Central memory CD8-positive, alpha-beta T cell (primary cell): ENCODE measurements at regions not wholly inside any gene's neighbourhood (a gene's known extent, or its start where the extent isn't known, plus 50 kb on each side); places are given as distances from the start of the nearest gene placed in this dataset.

Experiments
- ATAC-seq: fragments of 150-1000 bp; cut with Tn5 transposase; replicated peaks from 2 replicates; pipeline ENCODE4 v1.10.0; 2022; ENCODE audit warnings: mild to moderate bottlenecking, moderate FRiP score, moderate number of reproducible peaks; ENCODE audit not compliant: poor library complexity, severe bottlenecking; ENCODE audit errors: extremely low read depth
- DNase-seq, 2 donors: peaks; one replicate each; pipeline ENCODE4 v3.0.0; 2021; ENCODE audit warnings: low spot score in 2 of 2
- H3K27ac Mint-ChIP-seq: one replicate; pipeline ENCODE4 v1.8.0; 2022; ENCODE audit warnings: low read depth, mild to moderate bottlenecking, moderate library complexity, mixed read lengths
- H3K27me3 Mint-ChIP-seq: one replicate; pipeline ENCODE4 v1.8.0; 2022; ENCODE audit warnings: mixed read lengths
- H3K36me3 Mint-ChIP-seq: one replicate; pipeline ENCODE4 v1.8.0; 2022; ENCODE audit warnings: mild to moderate bottlenecking, moderate library complexity, mixed read lengths; ENCODE audit not compliant: insufficient read depth
- H3K4me1 Mint-ChIP-seq: one replicate; pipeline ENCODE4 v1.8.0; 2022; ENCODE audit warnings: mixed read lengths
- H3K4me3 Mint-ChIP-seq: one replicate; pipeline ENCODE4 v1.8.0; 2022; ENCODE audit warnings: mild to moderate bottlenecking, moderate library complexity, mixed read lengths
- H3K9me3 Mint-ChIP-seq: one replicate; pipeline ENCODE4 v1.8.0; 2022; ENCODE audit warnings: mixed read lengths

DNA sequence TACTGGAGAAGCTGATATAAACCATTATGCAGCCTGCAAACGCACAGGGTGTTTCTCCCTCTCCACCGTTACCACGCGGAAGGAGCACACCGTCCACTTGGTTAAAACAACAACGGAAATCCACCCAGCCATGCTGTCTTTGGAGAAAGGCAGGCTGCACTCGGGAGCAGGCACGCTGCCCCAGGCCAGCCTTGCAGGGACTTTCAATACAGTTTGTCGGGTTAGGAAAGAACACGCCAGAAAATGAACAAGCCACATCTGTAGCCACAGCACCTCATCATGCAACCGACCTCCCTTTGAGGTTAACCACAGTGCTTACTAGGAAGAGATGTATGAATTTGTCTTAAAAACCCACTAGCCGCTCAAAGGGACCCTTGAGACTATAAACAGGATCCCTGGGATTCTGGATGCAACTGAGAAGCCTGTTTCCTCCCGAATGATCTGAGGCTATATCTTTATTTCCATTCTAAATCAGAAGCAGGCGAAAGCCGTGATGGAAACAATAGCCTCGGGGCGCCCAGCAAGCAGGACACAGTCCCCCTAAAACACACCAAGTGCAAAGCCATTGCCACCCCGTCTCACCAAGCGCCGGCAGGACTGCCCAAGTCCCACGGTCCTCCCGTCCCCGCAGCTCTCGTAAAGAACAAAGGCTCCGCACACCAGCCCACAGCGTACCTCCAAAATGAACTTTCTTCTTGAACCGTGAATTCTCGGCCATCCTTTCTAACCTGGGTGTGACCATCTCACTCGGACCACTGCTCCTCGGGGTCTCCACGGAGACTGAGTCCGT is 318.9 kb downstream of the CTTN start:
- no peak for DNase-seq
- no peak for ATAC-seq
- no peak overlapping the region for H3K27ac Mint-ChIP-seq

DNA sequence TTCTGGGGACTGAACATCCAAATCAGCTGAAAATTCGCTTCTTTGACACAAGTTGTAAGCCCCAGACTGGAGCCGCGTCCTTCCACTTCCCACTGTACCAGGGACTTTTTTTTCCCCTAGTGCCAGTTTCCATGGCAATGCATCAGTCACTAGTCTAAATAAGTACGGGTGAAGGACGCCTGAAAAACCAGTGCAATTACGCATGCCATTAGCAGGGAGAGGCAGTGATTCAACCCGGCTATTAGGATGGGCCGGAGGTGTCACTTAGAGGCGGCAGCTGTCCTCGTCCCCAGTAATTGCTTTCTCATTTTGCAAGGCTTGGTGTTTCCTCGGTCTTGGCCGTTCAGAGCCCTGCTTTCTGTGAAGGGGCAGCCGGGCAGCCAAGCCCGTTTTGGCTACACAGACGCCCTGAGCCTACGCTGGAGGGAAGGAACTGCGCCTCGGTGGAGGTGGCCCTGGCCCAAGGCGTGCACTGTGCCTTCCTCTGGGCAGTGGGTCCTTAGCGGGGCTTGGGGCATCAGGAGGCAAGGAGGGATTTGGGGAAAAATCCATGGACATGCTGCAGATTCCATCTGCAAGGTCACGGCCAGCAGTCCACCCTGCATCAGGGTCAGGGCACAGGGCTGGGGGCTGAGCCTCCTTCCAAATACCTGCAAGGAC is 319.7 kb downstream of the CTTN start:
- no peak for DNase-seq
- Mint-ChIP-seq H3K27me3 (peaks cover 15% of the 10 kb centered on the region), H3K9me3 (no peaks in the 10 kb centered on the region), H3K4me1 (no peaks in the 10 kb centered on the region), H3K36me3 (no peaks in the 10 kb centered on the region), H3K4me3 (no peak overlapping the region), H3K27ac (no peak overlapping the region)
- ATAC-seq, result no peak

More for the DNA sequence above, 318.9 kb downstream of the CTTN start:
- Mint-ChIP-seq H3K4me3 (no peak overlapping the region), H3K9me3 (no peaks in the 10 kb centered on the region), H3K36me3 (no peaks in the 10 kb centered on the region), H3K4me1 (no peaks in the 10 kb centered on the region), H3K27me3 (peaks cover 20% of the 10 kb centered on the region)

GRCh38 chr11:70719516-70719915 is 321.2 kb downstream of the CTTN start:
- no peak for ATAC-seq
- Mint-ChIP-seq H3K9me3 (no peaks in the 10 kb centered on the region), H3K4me3 (no peak overlapping the region), H3K36me3 (no peaks in the 10 kb centered on the region), H3K4me1 (no peaks in the 10 kb centered on the region), H3K27ac (no peak overlapping the region), H3K27me3 (peaks cover 6% of the 10 kb centered on the region)
- no peak for DNase-seq

DNA sequence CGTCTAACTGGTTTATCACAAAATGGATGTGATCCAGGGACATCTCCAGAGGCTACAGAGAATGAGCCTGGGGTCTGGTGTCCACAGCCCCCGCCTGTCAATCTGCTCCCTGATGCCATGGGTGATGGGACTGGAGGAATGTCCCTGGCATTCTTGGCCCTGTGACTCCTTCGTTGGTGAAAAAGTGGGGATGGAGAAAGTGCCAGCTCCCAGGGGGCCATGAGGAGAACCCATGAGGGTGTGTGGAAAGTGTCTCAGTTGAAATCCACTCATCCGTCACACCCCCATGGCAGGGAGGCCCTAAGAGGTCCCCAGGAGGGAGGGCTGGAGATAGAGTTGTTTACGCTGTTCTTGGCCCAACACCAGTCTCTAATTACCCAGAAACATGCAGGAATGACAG is 322.0 kb downstream of the CTTN start:
- H3K27ac Mint-ChIP-seq, result no peak overlapping the region
- H3K27me3 Mint-ChIP-seq, result no peaks in the 10 kb centered on the region
- H3K4me1 Mint-ChIP-seq, result no peaks in the 10 kb centered on the region
- no peaks in the 10 kb centered on the region for H3K9me3 Mint-ChIP-seq
- no peak for ATAC-seq
- no peak overlapping the region for H3K4me3 Mint-ChIP-seq
- H3K36me3 Mint-ChIP-seq, result no peaks in the 10 kb centered on the region
- no peak for DNase-seq

DNA sequence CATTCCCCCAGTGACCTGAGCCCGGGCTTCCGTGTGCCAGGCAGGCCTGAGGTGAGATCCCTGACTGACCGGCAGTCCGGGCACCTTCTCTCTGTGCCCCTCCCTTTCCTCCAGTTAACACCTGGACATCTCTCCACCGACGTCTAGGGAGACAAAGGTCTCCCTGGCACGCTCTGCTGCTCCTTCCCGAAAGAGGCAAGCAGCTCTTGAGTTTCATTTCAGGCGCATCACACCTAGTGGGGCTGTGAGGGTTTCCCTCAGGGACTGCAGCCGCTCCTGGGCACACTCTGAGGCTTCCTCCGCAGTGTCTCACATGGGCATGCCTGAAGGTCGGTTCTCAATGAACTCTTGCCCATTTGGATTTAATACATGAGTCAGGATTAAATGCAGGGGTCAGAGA is 322.7 kb downstream of the CTTN start:
- H3K4me3 Mint-ChIP-seq, result no peak overlapping the region
- ATAC-seq, result no peak
- DNase-seq, result no peak
- no peak overlapping the region for H3K27ac Mint-ChIP-seq
- H3K9me3 Mint-ChIP-seq, result no peaks in the 10 kb centered on the region
- H3K4me1 Mint-ChIP-seq, result no peaks in the 10 kb centered on the region
- no peaks in the 10 kb centered on the region for H3K27me3 Mint-ChIP-seq
- H3K36me3 Mint-ChIP-seq, result no peaks in the 10 kb centered on the region

GRCh38 chr11:70725278-70725677 is 326.9 kb downstream of the CTTN start:
- H3K27me3 Mint-ChIP-seq, result no peaks in the 10 kb centered on the region
- H3K36me3 Mint-ChIP-seq, result no peaks in the 10 kb centered on the region
- no peaks in the 10 kb centered on the region for H3K4me1 Mint-ChIP-seq
- ATAC-seq (no peak), DNase-seq (no peak)
- no peaks in the 10 kb centered on the region for H3K9me3 Mint-ChIP-seq
- no peak overlapping the region for H3K27ac Mint-ChIP-seq
- H3K4me3 Mint-ChIP-seq, result no peak overlapping the region

DNA sequence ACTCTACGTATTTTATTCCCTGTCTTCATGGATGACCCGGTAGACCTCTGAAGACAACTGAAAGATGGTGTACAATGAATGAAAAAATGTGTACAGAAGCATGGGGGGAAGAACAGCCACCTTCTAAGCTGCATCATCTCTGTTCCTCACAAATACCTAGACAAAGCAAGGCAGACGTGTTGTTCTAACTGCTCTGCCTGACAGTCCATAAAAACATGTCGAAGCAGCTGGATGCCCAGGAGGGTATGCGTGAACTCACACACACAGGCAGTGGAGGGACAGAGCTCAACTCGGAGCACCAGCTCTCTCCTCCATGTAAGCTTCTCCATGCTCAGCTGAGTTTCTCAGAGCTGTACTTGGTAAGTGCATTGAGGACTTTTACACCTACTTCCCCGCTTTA is 327.4 kb downstream of the CTTN start:
- H3K36me3 Mint-ChIP-seq, result no peaks in the 10 kb centered on the region

DNA sequence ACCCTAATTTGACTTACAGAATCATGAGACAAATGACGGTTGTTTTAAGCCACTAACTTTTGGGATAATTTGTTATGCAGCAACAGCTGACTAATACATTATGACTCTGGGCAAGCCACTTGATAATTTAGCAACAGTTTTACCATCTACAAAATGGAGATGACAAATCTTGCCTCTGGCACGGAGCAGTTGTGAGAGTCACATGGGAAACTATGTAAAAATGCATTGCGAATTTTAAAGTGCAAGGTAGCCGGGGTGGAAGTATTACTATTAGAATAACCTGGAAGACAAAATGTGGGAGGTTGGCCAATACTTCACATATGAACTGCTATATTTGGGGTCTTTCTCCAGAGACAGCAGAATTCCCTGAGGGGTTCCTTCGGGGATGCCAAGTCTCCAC is 328.7 kb downstream of the CTTN start:
- Mint-ChIP-seq H3K4me3 (no peak overlapping the region), H3K27ac (no peak overlapping the region), H3K4me1 (no peaks in the 10 kb centered on the region), H3K9me3 (no peaks in the 10 kb centered on the region), H3K36me3 (no peaks in the 10 kb centered on the region), H3K27me3 (no peaks in the 10 kb centered on the region)
- no peak for ATAC-seq
- no peak for DNase-seq

More for the DNA sequence above, 327.4 kb downstream of the CTTN start:
- ATAC-seq, result no peak
- H3K4me1 Mint-ChIP-seq, result no peaks in the 10 kb centered on the region
- H3K4me3 Mint-ChIP-seq, result no peak overlapping the region
- no peak for DNase-seq
- H3K9me3 Mint-ChIP-seq, result no peaks in the 10 kb centered on the region
- no peaks in the 10 kb centered on the region for H3K27me3 Mint-ChIP-seq
- no peak overlapping the region for H3K27ac Mint-ChIP-seq

DNA sequence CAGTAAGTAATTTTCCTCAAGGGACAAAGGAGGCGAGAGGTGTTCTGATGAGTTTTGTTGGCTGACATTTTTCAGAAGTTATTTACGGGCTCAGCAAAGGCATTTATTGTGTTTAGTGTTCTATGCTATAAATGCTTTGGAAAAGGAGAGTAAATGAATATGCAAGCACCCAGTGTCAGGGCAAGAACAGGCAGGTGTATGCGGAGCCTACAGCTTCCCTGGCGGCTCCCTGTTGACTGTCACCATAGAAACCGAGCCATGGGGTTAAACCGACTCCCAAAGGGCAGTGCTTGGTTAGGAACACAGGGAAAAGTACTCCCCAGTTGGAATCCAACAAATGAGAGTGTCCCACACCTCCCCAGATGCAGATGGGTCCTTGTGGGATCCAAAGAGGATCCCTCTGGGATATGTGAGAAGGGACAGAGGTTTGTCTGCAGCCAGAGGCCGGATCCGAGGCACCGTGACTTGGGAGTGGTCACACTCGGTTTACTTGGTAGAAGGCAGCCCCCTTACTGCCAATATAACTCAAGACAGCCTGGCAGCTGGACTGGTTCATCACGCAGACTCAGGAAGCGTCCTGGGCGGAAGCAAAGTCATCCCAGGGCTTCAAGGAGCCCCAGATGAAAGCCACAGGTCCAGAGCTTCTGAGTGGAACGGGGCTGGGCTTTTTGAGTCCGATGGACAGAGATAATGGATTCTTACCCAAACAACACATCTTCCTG is 329.7 kb downstream of the CTTN start:
- no peaks in the 10 kb centered on the region for H3K36me3 Mint-ChIP-seq
- ATAC-seq (no peak), DNase-seq (no peak)
- no peaks in the 10 kb centered on the region for H3K4me1 Mint-ChIP-seq
- H3K27ac Mint-ChIP-seq, result no peak overlapping the region
- no peak overlapping the region for H3K4me3 Mint-ChIP-seq
- no peaks in the 10 kb centered on the region for H3K27me3 Mint-ChIP-seq
- H3K9me3 Mint-ChIP-seq, result no peaks in the 10 kb centered on the region

DNA sequence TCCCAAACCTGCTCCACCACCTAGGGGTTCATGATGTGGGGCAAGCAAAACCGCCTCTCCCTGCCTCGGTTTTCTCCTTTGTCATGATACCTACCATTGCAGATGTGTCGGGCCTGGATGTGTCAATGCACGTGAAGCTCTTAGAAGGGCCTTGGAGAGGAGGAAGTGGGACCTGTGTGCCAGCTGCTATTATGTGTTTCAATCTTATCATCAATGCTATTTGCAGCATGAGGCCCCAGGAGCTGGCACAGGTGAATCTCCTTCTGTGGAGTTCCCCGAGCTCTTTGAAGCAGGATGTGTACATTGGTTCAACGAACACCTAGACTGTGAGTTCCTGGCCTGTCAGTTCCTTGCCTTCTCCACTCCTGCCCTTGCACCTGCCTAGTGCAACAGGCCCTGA is 331.6 kb downstream of the CTTN start:
- Mint-ChIP-seq H3K27ac (no peak overlapping the region), H3K9me3 (no peaks in the 10 kb centered on the region), H3K4me1 (no peaks in the 10 kb centered on the region), H3K36me3 (no peaks in the 10 kb centered on the region), H3K27me3 (no peaks in the 10 kb centered on the region), H3K4me3 (no peak overlapping the region)
- no peak for DNase-seq
- ATAC-seq, result no peak

DNA sequence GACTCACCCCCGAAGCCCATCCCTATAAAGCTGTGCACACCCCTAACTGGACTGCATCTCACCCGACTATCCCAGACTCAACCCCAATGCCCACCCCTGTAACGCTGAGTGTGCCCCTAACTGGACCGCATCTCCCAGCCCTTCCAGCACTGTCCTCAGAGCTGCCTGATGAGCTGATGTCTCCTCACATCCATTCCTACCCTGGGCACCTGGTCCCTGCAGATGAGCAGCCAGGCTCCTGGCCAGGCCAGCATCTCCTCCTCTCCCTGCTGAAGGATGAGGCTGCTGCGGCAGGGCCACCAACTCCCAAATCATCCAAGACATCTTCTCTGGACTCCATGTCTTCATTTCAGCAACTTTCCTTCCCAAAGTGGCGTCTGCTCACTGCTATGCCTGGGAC is 332.1 kb downstream of the CTTN start:
- Mint-ChIP-seq H3K4me1 (no peaks in the 10 kb centered on the region), H3K27ac (no peak overlapping the region), H3K27me3 (no peaks in the 10 kb centered on the region), H3K4me3 (no peak overlapping the region), H3K36me3 (no peaks in the 10 kb centered on the region), H3K9me3 (no peaks in the 10 kb centered on the region)
- ATAC-seq (no peak), DNase-seq (no peak)

DNA sequence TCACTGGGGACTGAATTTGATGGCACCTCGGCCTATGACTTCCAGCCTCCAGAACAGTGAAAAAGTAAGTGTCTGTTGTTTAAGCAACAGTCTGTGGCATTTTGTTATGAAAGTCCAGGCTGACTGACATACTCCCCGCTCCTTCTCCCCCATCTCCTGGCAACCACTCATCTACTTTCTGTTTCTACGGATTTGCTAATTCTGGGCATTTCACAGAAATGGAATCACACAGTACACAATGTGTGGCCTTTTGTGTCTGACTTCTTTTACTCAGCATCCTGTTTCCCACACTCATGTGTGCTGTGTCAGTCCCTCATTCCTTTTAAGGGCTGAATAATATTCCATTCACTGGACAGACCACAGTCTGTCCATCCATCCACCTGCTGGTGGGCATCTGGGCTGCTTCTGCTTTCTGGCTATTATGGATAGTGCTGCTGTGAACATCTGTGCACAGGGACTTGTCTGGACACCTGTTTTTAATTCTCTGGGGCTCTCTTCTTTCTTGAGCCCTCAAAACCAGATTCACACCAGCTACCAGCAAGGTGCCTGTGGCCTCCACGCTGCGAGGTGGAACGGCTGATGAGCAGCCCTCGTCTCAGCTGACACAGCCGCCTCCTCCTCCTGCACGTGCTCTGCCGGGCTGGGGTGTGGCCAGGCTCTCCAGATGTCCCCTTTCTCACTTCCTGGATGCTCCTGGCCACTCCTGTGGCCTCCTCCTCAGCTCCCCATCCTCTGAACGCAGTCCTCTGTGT is 333.1 kb downstream of the CTTN start:
- H3K4me3 Mint-ChIP-seq, result no peak overlapping the region
- ATAC-seq (no peak), DNase-seq (no peak)
- no peaks in the 10 kb centered on the region for H3K27me3 Mint-ChIP-seq
- H3K36me3 Mint-ChIP-seq, result no peaks in the 10 kb centered on the region
- no peaks in the 10 kb centered on the region for H3K4me1 Mint-ChIP-seq
- no peaks in the 10 kb centered on the region for H3K9me3 Mint-ChIP-seq
- H3K27ac Mint-ChIP-seq, result no peak overlapping the region
